GM18499 (cell line): ENCODE measurements at regions not wholly inside any gene's neighbourhood (a gene's known extent, or its start where the extent isn't known, plus 50 kb on each side); places are given as distances from the start of the nearest gene placed in this dataset.

ENCODE experiments used
- ATAC-seq: cut with Tn5 transposase; IDR thresholded peaks from one replicate; pipeline ENCODE4 v1.9.1; 2021; ENCODE audit warnings: moderate number of reproducible peaks; ENCODE audit not compliant: insufficient read depth, unreplicated experiment

DNA sequence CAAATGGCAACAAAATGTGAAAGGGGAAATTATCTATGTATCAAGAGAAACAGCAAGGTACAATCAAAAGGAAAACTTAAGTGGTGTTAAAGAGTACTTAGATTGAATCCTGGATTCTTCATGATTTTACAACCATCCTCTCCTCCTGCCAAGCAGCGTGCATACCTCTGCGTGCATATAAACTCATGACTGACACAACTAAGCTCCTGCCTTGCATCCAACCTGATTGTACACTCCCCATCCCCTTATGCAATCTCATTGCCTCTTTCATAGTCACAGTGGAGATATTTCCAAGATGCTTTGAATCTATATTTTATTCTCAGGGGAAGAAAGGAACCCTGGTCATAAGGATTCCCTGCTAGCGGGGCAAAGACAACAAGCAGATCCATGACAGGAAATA, 499.9 kb downstream of the KCTD12 start:
- no peak for ATAC-seq

DNA sequence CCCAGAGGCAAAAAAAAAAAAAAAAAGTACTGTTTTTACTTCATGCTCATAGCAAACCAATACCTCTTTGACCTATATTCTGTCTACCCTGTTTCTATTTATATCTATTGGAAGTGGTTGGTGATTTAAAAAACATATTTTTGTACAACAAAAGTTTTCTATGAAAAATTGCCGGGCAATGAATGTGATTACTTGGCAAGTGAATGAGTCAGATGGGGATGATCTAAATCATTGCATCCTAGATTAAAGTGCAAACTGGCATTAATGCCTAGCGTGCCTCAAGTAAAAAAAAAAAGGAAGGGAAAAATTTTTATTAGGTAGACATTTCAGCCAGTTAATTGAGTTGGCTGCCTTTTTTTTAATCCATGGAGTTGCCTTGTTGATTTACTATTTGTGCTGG, 500.6 kb downstream of the KCTD12 start:
- no peak for ATAC-seq

DNA sequence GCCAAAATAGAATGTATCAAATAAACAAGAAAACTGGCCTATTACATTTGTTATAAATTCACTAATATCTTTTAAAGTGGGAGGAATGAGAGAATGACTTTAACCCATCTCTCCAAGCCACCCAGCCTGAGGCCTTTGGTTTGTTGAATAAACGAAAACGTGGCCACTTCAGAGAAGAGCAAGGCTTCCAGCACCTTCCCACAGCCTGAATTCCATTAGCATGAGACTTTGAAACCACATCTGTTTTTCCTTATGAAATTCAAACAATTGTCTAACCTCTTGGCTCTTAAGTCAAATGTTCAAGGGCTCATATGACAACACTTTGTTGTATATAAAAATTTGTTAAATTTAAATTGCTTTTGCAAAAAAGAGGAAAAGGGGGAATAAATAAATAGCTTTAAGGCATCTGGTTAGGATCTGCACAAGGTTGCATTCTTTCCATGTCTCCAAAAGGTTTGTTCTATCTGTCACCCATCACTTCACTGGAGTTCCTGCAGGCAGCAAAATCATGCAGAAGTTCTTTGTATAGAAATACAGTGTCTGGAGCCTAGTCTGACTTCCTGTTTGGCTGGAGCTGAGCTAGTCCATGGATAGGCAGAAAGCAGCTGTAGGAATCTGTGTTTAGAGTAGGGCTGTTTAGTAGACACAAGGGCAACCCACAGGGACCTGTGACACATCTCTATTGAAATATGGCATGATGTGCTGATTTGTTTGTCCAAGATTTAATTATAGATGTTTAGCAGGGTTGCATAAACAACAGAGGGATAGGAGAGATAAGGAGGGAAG, 502.3 kb downstream of the KCTD12 start:
- ATAC-seq: no peak

DNA sequence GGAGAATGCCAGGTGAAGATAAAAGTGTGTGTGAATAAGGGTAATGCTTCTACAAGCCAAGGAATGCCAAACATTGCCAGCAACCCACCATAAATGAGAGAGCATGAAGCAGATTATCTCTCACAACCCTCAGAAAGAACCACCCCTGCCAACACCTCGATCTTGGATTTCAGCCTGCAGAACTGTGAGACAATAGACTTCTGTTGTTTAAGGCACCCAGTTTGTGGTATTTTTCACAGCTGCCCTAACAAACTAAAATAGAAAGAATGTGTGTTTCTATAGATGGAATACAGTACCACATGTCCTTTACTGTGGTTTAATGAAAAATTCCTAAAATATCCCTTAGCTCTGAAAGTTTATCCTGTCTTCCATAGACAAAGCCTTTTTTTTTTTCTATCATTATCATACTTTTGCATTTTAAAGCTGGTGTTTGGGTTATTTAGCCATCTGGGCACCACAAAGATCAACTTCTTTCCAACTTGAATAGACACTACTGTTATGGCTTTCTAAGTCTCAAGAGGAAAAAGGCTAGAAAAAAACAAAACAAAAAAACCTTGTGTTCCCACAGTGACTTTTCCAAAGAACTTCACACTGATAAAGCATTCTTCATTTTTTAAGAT, 505.6 kb downstream of the KCTD12 start:
- no peak for ATAC-seq

DNA sequence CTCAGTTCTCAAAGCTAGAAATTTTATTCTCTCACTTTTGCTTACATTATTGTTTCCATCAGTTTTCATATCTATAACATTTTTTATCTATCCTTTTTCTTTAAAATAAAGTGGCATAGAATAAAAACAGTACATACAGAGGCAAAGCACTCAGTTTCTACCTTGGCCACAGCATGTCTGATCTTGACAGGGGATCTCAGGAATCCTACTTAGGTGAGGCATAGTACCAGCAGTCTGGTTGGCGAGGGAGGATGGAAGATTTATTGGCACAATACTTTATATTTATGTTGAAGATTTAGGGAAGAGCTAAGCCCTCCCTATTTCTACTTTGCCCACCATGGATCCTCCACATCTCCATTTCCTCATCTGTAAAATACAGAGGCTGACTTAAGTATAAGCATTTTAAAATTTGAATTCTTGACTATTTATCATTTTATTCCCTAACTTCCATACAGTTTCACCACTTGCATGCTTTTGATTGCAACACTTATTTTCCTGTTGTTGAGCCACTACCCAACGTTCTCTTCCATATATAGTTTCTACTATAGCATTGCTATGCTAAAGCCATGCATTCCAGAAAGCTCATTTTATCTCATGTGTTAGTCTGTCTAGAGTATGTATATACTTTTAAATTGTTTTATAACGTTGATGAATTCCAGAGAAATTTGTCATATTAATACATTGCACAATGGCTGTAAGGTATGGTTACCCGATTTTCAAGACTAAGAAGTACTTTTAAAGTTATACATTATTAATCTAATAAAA, 506.7 kb downstream of the KCTD12 start:
- no peak for ATAC-seq

DNA sequence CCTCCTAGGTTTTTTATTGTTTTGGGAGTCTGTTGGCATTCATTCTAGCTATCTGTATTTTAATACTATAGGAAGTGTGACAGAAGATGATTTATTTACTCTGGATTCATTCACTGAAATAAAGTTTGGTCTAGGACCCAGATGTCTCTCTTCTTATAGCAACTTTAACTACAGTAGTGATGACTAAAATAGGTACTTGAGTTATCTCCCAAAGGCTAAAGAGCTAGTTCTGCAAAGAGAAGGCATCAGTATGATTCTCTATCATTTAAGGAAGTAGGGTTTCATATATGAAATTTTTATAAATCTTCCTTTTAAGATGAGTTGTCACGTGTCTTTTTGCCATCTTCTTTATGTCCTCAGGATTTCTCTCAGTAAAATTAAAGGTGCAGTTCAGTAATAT, 507.4 kb downstream of the KCTD12 start:
- no peak for ATAC-seq

DNA sequence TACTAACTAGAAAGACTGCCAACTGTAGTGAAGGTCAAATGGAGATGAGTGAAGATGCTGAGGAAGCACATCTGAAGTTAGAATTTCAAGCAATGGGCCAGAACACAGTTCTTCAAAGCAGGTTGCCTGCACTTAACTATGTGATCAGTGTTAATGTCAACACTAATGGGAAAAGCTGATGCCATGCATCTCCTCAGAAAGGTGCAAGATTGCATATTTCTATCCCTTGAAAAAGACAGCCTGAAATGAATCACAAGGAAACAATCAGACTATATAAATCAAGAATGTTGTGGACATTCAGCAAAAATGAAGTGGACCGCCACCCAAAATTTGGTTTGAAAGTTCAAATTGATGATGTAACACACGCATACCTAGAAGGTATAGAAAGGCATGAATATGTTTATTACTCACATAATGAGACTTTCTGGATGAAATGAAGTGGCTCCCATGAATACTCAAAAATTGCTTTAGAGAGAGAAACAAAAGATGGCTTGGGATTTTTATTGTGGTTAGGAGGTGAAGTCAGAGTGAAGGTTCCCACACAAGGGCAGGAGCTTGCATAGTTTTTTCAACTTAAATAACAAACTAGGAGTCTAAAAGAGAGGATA, 522.4 kb downstream of the KCTD12 start:
- ATAC-seq: no peak

DNA sequence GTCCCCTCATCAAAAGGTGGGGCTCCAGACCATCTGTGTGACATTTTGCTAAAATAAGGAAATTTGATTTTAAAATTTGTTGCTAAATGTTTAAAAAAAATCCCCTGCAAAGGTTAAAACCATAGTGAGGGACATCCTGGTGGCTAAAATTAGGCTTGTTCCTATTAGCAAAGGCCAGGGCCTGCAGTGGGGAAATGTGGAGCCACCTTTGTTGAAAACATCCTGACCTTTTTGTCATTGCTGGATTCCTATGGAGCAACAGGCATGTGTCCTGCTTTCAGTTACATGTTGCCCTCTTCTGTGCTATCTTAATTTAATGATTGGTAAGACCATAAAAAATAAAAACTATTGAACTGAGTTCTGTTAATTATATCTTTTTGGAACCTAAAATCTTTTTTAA, 524.3 kb downstream of the KCTD12 start:
- no peak for ATAC-seq

DNA sequence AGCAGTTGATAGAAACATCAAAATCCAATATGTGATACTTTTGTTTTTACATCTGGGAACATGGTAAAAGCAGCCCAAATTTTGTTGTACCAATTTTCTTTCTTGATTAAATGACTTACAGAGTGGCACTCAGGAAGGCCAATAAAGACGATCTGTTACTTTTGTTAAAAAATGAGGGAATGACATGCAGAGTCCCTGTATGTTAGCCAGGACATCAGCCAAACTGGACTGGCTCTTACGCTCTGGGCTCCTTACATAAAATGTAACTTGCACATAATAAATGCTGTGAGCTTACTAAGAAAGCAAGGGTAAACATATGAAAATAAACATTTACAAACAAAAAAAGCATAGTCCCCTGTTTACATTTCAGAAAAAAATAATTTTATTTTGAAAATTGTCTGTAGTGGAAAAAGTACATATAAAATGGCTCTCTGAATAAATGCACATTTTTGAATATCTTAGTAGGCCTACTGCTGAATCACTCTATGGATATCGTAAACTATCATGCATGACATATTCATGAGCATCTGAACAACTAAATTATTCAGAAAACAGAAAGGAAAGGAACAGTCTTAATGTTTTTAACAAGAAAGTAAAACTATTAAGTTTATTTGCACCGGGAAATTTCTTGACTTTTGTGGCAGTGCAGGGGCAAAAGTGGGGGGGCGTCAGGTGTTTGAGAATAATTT, 534.5 kb downstream of the KCTD12 start:
- no peak for ATAC-seq

DNA sequence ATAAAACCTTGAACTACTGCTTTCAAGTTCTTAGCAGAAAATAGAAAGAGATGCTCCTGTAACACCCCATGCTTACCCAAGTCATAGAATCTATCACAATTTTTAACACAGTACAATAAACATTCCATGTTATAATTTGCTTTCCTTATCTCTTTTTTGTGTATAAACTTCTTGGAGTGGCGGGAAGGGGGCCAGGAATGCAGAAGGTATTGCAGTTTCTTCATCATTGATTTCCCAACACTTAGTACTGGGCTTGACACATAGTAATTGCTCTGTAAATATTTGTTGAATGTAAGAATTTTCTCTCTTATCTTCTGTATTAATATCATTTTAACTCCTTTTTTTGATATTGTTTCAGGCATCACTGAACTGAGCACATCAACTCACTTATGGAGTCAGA, 535.8 kb downstream of the KCTD12 start:
- ATAC-seq: no peak

DNA sequence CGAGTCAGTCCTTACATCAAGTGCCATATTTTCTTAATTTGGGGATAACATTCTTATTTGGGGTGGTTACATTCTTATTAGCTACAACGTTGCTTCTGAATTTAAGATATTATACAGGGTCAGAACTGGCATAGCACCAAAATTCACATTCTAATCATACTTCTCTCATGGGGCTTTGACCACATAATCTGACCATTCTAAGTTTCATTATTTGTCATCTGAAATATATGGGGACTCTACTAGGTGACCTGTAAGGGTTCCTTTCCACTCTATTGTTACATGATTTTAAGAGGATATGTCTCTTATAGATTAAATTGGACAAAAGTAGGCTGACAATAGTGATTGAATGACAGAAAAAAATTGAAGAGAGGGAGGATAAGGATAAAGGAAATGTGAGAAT, 536.5 kb downstream of the KCTD12 start:
- ATAC-seq: no peak

DNA sequence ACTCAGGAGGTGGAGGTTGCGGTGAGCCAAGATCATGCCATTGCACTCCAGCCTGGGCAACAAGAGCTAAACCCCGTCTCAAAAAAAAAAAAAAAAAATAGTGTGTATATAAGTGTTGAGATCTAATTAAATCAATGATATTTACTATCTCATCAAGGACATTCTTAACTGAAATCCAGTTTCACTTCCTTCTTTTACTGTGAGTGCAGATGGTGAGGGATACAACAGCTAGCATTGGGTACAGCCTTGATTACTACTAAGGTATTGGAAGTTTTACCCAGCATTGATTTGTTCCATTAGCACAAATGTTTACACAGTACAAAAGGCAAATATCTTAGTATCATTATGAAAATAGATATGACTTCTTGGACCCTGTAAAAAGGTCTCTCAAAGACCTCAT, 546.6 kb downstream of the KCTD12 start:
- ATAC-seq: no peak

DNA sequence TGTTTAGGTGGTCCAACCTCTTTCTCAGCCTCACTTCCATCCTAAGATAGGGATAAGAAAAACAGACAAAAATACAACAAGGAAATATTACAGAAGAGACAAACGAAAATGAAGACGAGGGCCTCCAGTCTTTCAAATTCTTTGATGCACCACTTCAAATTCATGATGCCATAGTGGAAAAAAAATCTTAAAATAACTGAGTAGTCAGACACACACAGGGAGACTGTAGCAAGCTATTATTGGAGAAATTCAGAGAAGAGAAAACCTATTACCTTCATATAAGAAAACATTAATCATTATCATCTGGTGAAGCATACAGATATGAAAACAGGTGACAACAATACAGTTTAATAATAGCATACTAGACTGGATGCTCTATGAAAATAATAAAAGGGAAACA, 548.2 kb downstream of the KCTD12 start:
- ATAC-seq: no peak

DNA sequence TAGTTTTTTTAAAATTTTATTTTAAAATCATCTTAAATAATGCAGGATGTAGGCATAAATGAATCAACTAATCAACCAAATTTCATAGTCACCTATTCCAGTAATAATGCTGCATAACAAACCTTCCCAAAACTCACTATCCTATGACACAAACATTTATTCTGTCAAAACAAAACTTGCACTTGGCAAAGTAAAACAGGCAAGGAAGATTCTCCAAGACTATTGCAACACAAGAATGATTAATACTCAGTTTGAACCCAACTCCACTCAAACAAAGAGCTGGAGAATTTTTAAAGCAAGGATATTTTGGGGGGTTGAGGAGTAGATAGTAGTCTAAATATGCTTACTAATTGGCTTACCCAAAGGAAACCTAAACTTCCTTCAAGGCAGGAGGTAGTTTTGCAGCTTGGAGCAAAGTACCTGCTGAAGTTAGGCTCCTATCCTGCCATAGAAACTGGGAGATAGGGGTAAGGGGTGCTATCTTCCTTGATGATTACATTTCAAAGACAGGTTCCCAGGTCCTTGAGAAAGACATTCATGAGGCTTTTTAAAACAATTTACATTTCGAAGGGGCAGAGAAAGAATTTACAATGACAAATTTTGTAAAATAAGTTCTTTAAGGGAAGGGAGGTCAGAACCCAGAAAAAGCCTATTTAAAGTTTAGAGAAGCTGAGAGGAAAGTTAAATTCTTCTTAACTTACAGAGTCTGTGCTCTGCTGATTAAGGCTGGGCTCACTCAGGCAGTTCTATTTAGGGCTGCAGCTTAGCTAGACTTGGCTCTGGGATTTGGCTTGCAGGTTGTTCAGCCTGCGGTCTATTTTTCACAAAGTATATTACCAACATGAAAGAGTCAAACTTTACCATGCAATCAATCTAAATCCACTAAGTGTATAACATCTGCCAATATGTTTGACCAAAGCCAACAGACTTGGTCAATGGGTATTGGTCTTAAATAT, 549.0 kb downstream of the KCTD12 start:
- no peak for ATAC-seq

DNA sequence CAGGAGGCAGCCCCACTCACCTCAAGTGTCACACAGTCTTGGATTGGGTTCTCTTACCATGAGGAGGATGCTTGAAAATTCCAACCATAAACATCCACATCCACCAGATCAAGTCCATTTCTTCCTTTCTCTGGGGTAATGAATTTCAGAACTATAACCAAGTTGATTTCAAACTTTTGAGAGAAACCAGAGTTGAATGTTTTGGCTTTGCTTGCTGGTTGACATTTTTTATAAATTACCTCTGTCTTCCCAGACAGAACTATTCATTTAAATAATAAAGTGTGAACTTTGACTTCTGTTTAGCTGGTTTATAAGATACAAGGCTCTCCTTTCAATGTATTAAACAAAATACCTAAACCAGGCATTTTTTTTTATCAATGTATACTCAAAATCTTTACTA, 550.7 kb downstream of the KCTD12 start:
- ATAC-seq: no peak

DNA sequence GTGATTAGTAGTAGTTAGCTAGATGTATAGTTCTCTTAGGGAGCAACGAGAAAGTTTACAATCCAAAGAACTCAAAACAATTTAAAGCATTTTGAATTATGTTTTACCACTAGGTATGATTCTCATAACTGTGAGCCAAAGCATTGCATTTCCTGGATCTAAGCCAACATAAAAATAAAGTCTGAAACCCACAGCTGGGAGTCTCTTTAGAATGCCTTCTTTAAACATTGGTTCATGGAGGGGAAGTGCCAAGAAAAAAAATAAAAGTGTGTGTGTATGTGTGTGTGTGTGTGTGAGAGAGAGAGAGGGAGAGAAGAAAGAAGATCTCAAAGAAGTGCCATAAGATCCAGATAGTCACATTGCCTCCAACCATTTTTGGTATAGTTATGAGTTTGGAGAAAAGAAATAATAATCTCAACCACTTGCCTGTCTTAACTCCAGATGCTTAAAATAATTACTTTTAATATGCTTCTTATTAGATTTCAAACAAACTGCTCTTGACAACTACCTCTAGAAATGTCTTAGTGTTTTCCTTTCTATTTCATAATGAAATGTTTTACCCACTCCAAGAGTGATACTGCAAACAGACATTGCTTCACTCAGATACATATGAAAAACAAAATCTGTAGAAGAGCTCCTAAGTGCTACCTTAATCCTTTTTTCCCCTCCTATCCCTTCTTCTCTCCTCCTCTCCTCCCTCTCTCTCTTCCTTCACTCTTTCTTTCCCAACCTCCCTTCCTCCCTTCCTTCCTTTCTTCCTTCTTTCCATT, 554.1 kb downstream of the KCTD12 start:
- no peak for ATAC-seq

DNA sequence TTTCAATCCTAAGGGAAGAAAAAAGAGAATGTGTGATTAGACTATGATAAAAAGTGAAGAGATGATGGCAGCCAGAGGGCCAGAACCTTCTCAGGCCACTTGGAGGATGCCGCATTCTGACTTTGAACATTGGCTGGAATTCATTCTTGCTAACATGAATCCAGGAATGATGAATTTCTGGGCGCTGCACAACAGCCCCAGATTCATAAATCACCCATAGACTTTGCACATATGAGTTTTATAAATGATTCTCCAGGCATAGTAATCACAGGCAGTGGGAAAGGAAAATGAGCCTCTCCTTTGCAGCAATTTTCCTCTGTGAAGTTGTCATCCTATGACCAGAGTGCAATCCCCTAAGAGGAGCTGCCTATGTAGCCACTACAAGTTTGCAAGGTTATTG, 555.4 kb downstream of the KCTD12 start:
- no peak for ATAC-seq

DNA sequence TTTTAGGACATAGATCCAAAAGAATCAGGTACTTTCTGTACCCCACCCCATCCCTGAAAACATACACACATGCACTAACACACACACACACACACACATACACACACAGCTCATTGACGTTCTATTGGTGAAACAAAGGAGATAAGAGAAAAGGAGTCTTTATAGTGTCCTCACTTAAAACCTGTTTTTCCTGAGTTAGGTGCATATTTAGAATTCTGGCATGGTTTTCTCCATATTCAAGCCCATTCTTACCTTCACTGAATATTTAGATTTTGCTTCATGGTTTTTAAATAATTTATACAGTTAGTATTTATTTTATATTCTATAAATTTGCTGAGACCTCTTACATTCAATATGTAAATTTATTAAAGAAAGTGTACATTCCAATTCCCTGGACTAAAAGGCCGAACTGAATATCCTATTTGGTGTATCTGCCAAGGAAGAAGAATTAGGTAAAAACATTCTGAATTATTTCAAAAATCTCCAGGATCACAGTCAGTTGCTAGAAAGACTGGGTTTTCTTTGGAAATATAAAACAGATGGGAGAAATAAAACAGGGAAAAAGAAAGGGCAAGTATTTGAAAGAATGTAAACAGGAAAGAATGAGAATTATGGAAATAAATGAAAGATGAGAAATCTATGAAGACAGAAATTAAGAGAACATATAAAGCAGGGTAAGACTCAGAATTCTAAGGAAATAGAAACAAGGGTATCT, 556.2 kb downstream of the KCTD12 start:
- ATAC-seq: no peak
